A549 (cell line): ENCODE measurements at regions not wholly inside any gene's neighbourhood (a gene's known extent, or its start where the extent isn't known, plus 50 kb on each side); places are given as distances from the start of the nearest gene placed in this dataset.

Experiments
- MYC ChIP-seq: IDR thresholded peaks from 2 replicates; pipeline ENCODE4 v1.6.1; 2012; ENCODE audit warnings: mild to moderate bottlenecking, inconsistent platforms, low read length, improper control_type of control experiment, borderline replicate concordance
- RAD21 ChIP-seq, 2 experiments: fragments of >200 bp in 1 of 2; sonication (Bioruptor Twin) in 1 of 2; formaldehyde crosslinking in 1 of 2; IDR thresholded peaks in 1 of 2; conservative IDR thresholded peaks in 1 of 2; 2 replicates in 1 of 2; 3 replicates in 1 of 2; pipeline ENCODE4 v1.6.1; 2012 to 2018; ENCODE audit warnings: inconsistent platforms in 1 of 2
- RNF2 ChIP-seq: fragments of 200-600 bp; sonication (generic); IDR thresholded peaks from 2 replicates; pipeline ENCODE4 v1.6.1; 2016; ENCODE audit warnings: low read depth, mild to moderate bottlenecking, antibody characterized with exemption, moderate library complexity, borderline replicate concordance
- TF ChIP-seq, protein P1 (sequence below): fragments of >200 bp; sonication (Bioruptor Twin); formaldehyde crosslinking; IDR thresholded peaks from 3 replicates; pipeline ENCODE4 v1.5.1; 2016

DNA sequence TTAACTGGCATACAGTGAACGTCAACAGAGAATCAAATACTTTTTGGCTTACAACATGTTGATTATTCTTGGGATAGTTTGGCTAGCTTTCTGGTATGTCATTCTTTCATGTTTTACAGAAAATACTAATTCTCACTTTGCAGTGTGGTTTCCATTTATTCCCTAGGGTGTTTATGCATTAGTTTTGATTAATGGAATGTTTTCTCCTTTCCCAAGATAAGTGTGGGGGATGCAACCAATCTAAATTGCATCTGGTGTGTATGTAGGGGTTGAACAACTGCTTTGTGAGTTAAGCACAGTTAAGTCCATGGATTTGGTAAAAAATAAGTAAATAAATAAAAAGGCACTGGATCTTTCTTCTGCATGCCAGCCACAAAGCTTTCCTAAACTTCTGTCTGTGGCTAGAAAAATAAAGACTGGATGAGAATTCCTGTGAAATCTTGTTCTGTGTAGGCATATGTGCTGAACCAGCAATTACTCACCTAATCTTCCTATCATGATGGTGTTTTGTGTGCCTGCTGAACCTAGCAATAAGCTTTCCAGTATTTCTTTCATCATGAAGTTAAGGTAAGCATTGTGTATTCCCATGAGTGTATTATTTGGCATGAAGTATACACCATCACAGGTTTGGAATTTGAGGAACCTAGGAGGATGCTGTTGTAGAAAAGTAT is 50.6 kb upstream of the TENM3 start:
- TF ChIP-seq, protein P1, sequence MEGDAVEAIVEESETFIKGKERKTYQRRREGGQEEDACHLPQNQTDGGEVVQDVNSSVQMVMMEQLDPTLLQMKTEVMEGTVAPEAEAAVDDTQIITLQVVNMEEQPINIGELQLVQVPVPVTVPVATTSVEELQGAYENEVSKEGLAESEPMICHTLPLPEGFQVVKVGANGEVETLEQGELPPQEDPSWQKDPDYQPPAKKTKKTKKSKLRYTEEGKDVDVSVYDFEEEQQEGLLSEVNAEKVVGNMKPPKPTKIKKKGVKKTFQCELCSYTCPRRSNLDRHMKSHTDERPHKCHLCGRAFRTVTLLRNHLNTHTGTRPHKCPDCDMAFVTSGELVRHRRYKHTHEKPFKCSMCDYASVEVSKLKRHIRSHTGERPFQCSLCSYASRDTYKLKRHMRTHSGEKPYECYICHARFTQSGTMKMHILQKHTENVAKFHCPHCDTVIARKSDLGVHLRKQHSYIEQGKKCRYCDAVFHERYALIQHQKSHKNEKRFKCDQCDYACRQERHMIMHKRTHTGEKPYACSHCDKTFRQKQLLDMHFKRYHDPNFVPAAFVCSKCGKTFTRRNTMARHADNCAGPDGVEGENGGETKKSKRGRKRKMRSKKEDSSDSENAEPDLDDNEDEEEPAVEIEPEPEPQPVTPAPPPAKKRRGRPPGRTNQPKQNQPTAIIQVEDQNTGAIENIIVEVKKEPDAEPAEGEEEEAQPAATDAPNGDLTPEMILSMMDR: no peak
- TF ChIP-seq RNF2: no peak
- TF ChIP-seq MYC: no peak
- no peak for TF ChIP-seq RAD21 (conservative IDR thresholded peaks at IDR 0.05 in 1 of 2, IDR thresholded peaks at IDR 0.05 in 1 of 2)
